Endothelial cell of umbilical vein (primary cell): ENCODE measurements at regions not wholly inside any gene's neighbourhood (a gene's known extent, or its start where the extent isn't known, plus 50 kb on each side); places are given as distances from the start of the nearest gene placed in this dataset.

ENCODE experiments used
- BruUV-seq: library from RNA; stranded (reverse); fragments of 400-500 nt; replicated peaks from 2 replicates; lab custom pipeline; 2021; lab: Mats Ljungman, UMichigan
- CTCF ChIA-PET: fragments of 300-600, 350-600 bp; sonication (Branson Sonifier 250); formaldehyde crosslinking; loops from one replicate; lab custom pipeline; 2021; ENCODE audit warnings: antibody characterized with exemption, inconsistent platforms; lab: Charles Lee
- POLR2A ChIA-PET: fragments of 300-600, 350-600 bp; sonication (Branson Sonifier 250); formaldehyde crosslinking; loops from one replicate; lab custom pipeline; 2021; ENCODE audit warnings: antibody characterized with exemption, inconsistent platforms; lab: Charles Lee
- DNase-seq: peaks from one replicate; pipeline ENCODE4 v3.0.0-alpha.2; 2011; ENCODE audit warnings: low read depth, low spot score
- FAIRE-seq: peaks from 2 replicates; lab custom pipeline; 2011; peaks lifted over from hg19 to GRCh38; lab: Jason Lieb, UNC
- H2AFZ ChIP-seq: 2 replicates; pipeline ENCODE4 v1.6.0; 2012; ENCODE audit warnings: low read depth, low read length, control low read depth, inconsistent platforms
- H3K27ac ChIP-seq: 2 replicates; pipeline ENCODE4 v1.5.1; 2011; ENCODE audit warnings: low read depth, mild to moderate bottlenecking, control low read depth, low read length, moderate library complexity; ENCODE audit not compliant: insufficient read depth
- H3K27me3 ChIP-seq, 2 experiments: 2 replicates each; pipeline versions ENCODE4 v1.6.0 to v1.6.1; 2011; ENCODE audit warnings: low read length in 2 of 2, mixed read lengths in 1 of 2; ENCODE audit not compliant: control insufficient read depth in 2 of 2, insufficient read depth in 2 of 2
- H3K36me3 ChIP-seq, 2 experiments: 2 replicates in 1 of 2; 3 replicates in 1 of 2; pipeline ENCODE4 v1.5.1; 2011; ENCODE audit warnings: low read length in 2 of 2, mild to moderate bottlenecking in 1 of 2, moderate library complexity in 1 of 2; ENCODE audit not compliant: control insufficient read depth in 2 of 2, insufficient read depth in 2 of 2; ENCODE audit errors: extremely low read depth in 1 of 2
- H3K4me1 ChIP-seq: 3 replicates; pipeline ENCODE4 v1.5.1; 2011; ENCODE audit warnings: mild to moderate bottlenecking, low read length; ENCODE audit not compliant: control insufficient read depth, insufficient read depth; ENCODE audit errors: extremely low read depth
- H3K4me2 ChIP-seq: 2 replicates; pipeline ENCODE4 v1.6.1; 2011; ENCODE audit warnings: low read length, control low read depth, mixed read lengths; ENCODE audit not compliant: insufficient read depth
- H3K4me3 ChIP-seq, 3 experiments: fragments of 200-600 bp in 1 of 3; sonication (generic), shearing (Covaris generic) in 1 of 3; replicated peaks in 1 of 3; 2 replicates each; pipeline ENCODE4 v1.5.1; 2011 to 2016; ENCODE audit warnings: control low read depth in 3 of 3, low read length in 3 of 3, mild to moderate bottlenecking in 2 of 3, inconsistent platforms in 1 of 3, low read depth in 1 of 3, moderate library complexity in 1 of 3; ENCODE audit not compliant: insufficient read depth in 1 of 3
- H3K79me2 ChIP-seq: 2 replicates; pipeline ENCODE4 v1.6.0; 2012; ENCODE audit warnings: low read length, inconsistent platforms; ENCODE audit not compliant: control insufficient read depth, insufficient read depth
- H3K9ac ChIP-seq: replicated peaks from 2 replicates; pipeline ENCODE3; 2011; ENCODE audit warnings: low read length, control low read depth; ENCODE audit not compliant: insufficient read depth; ENCODE audit errors: extremely low read depth
- H3K9me1 ChIP-seq: replicated peaks from 3 replicates; pipeline ENCODE4 v1.6.0; 2011; ENCODE audit warnings: mild to moderate bottlenecking, low read length; ENCODE audit not compliant: control insufficient read depth, insufficient read depth; ENCODE audit errors: extremely low read depth
- H3K9me3 ChIP-seq: replicated peaks from 2 replicates; pipeline ENCODE4 v1.5.1; 2012; ENCODE audit warnings: low read length, inconsistent platforms; ENCODE audit not compliant: control insufficient read depth, insufficient read depth
- H4K20me1 ChIP-seq: replicated peaks from 2 replicates; pipeline ENCODE3; 2011; ENCODE audit warnings: mild to moderate bottlenecking, low read length; ENCODE audit not compliant: control insufficient read depth, insufficient read depth; ENCODE audit errors: extremely low read depth
- CTCF ChIP-seq, 2 donors: IDR thresholded peaks; 1 replicate in 1 of 2; 2 replicates in 1 of 2; pipeline ENCODE4 v1.5.1; 2011; ENCODE audit warnings: low read length in 2 of 2, mild to moderate bottlenecking in 2 of 2, moderate library complexity in 2 of 2, control low read depth in 1 of 2, inconsistent platforms in 1 of 2, low read depth in 1 of 2; ENCODE audit not compliant: insufficient read depth in 1 of 2; ENCODE audit errors: extremely low read depth in 1 of 2
- EZH2 ChIP-seq: IDR thresholded peaks from 2 replicates; pipeline ENCODE4 v1.6.1; 2012; ENCODE audit warnings: borderline replicate concordance, low read depth, mild to moderate bottlenecking, moderate library complexity, low read length, inconsistent platforms; ENCODE audit not compliant: severe bottlenecking
- FOS ChIP-seq: IDR thresholded peaks from 2 replicates; pipeline ENCODE4 v1.6.1; 2011; ENCODE audit warnings: mild to moderate bottlenecking, low read length, moderate library complexity, borderline replicate concordance; ENCODE audit not compliant: insufficient read depth
- GATA2 ChIP-seq: IDR thresholded peaks from 2 replicates; pipeline ENCODE4 v1.7.0; 2011; ENCODE audit warnings: low read depth, mild to moderate bottlenecking, moderate library complexity, mixed read lengths, low read length; ENCODE audit not compliant: insufficient read length, insufficient read depth
- JUN ChIP-seq: IDR thresholded peaks from 2 replicates; pipeline ENCODE4 v1.6.1; 2011; ENCODE audit warnings: borderline replicate concordance, low read depth; ENCODE audit not compliant: insufficient read length, insufficient read depth
- MAX ChIP-seq: IDR thresholded peaks from 2 replicates; pipeline ENCODE4 v1.6.1; 2011; ENCODE audit not compliant: insufficient read depth, insufficient read length
- MYC ChIP-seq: IDR thresholded peaks from one replicate; pipeline ENCODE4 v1.6.1; 2011; ENCODE audit warnings: mild to moderate bottlenecking, low read depth, low read length
- POLR2A ChIP-seq: IDR thresholded peaks from 2 replicates; pipeline ENCODE4 v1.6.1; 2012; ENCODE audit warnings: low read depth, mild to moderate bottlenecking, control low read depth, low read length
- POLR2AphosphoS5 ChIP-seq: IDR thresholded peaks from 2 replicates; pipeline ENCODE4 v1.6.1; 2012; ENCODE audit warnings: low read depth, mild to moderate bottlenecking, control low read depth, low read length, moderate library complexity; ENCODE audit not compliant: insufficient read depth
- dilution Hi-C: fragments of 300-500 bp; cut with MboI; formaldehyde crosslinking; loops from one replicate; pipeline ENCODE4 v1.15.0; 2019; ENCODE audit warnings: low sequenced_read_pairs; ENCODE audit not compliant: extremely low pct_ligation_motif_present
- intact Hi-C: fragments of 100-400 bp; cut with micrococcal nuclease; formaldehyde crosslinking; loops from one replicate; pipeline ENCODE4 v1.10.0; 2022

GRCh38 chr3:194824701-194825111 is 139.0 kb downstream of the FAM43A start:
- no peak overlapping the region for H3K27ac ChIP-seq
- FAIRE-seq, result no peak
- dilution Hi-C loops, result no loop called here

More at GRCh38 chr3:194824701-194825111, 139.0 kb downstream of the FAM43A start:
- Histone ChIP-seq H3K4me1 (no peaks in the 10 kb centered on the region), H4K20me1 (no peaks in the 10 kb centered on the region), H3K9me3 (no peaks in the 10 kb centered on the region), H3K36me3 (no peaks in the 10 kb centered on the region), H3K27me3 (no peaks in the 10 kb centered on the region), H3K4me2 (no peak overlapping the region), H3K79me2 (no peaks in the 10 kb centered on the region), H3K9me1 (no peaks in the 10 kb centered on the region), H3K4me3 (no peak overlapping the region), H3K9ac (no peak overlapping the region), H2AFZ (no peak overlapping the region)
- no TSS peak for BruUV-seq
- no peak for DNase-seq
- POLR2A ChIA-PET, result no interaction called here
- TF ChIP-seq GATA2 (no peak), MYC (no peak), JUN (no peak), POLR2AphosphoS5 (no peak), FOS (no peak), EZH2 (no peak), POLR2A (no peak), MAX (no peak), CTCF (IDR thresholded peaks at IDR 0.05; ENCODE audit: extremely low read depth in 1 of 2, insufficient read depth in 1 of 2, low read depth in 1 of 2, low read length in 2 of 2) (no peak)
- intact Hi-C loops, result loop anchor here (10.0 kb wide), 1 partner anchor 1760 kb away; no protein-coding TSS in a partner anchor
- CTCF ChIA-PET, result no interaction called here
